ENCODE measurements at regions not wholly inside any gene's neighbourhood (a gene's known extent, or its start where the extent isn't known, plus 50 kb on each side); places are given as distances from the start of the nearest gene placed in this dataset.

DNA sequence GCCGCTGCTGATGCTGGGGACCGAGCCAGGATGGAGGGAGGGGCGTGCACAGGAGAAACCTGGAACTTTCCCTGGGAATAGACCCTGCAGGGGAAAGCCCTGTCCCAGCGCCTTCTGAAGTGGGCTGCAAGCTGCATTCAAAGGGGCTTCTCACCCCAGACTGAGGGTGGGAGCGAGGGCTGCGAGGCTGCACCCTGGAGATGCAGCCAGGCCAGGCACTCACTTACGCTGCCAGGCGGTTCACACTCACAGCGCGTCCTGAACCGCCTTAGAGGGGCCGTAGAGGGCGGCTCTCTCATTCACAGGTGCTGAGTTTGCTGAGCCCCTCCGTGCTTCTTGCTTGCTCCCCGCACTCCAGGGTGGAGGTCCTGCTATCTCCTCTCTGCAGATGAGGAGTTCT, 208.5 kb upstream of the C14orf180 start:
- no peaks in the 10 kb centered on the region for H3K79me2 ChIP-seq (ENCODE audit: control insufficient read depth, insufficient read depth, low read length)
- dilution Hi-C loops (cut with MboI; ENCODE audit: extremely low pct_ligation_motif_present, low sequenced_read_pairs), result no loop called here

DNA sequence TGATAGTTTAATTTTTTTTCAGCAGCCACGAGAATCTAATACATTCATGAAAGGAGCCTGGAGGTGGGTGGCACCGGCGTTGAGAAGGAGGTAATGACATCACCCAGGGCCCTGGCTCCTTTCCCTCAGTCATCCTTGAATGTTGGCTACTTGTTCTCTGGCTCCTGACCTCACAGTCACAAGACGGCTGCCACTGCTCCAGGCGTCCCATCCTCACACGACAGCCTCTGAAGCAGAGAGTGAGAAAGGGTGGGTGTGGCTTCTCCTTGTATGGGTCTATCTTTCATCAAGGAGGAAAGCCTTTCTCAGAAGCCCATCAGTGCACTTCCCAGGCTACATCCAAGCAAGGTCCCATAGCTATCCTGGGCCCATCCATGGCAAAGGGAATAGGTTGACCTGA, 207.6 kb upstream of the C14orf180 start:
- TF ChIP-seq, protein P1, sequence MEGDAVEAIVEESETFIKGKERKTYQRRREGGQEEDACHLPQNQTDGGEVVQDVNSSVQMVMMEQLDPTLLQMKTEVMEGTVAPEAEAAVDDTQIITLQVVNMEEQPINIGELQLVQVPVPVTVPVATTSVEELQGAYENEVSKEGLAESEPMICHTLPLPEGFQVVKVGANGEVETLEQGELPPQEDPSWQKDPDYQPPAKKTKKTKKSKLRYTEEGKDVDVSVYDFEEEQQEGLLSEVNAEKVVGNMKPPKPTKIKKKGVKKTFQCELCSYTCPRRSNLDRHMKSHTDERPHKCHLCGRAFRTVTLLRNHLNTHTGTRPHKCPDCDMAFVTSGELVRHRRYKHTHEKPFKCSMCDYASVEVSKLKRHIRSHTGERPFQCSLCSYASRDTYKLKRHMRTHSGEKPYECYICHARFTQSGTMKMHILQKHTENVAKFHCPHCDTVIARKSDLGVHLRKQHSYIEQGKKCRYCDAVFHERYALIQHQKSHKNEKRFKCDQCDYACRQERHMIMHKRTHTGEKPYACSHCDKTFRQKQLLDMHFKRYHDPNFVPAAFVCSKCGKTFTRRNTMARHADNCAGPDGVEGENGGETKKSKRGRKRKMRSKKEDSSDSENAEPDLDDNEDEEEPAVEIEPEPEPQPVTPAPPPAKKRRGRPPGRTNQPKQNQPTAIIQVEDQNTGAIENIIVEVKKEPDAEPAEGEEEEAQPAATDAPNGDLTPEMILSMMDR (optimal IDR thresholded peaks at IDR 0.05 in 1 of 3, IDR thresholded peaks at IDR 0.05 in 1 of 3, conservative IDR thresholded peaks at IDR 0.05 in 1 of 3; ENCODE audit: extremely low read depth in 1 of 3, insufficient read depth in 2 of 3, low read length in 3 of 3), result no peak

More for the DNA sequence above, 208.5 kb upstream of the C14orf180 start:
- no peaks in the 10 kb centered on the region for H4K20me1 ChIP-seq (ENCODE audit: control insufficient read depth, extremely low read depth, insufficient read depth, low read length)
- no peak overlapping the region for H3K4me3 ChIP-seq (ENCODE audit: control insufficient read depth in 2 of 3, extremely low read depth in 1 of 3, insufficient read depth in 2 of 3, low read depth in 1 of 3, low read length in 3 of 3)
- H3K27me3 ChIP-seq (ENCODE audit: control insufficient read depth, extremely low read depth, insufficient read depth, low read length), result no peaks in the 10 kb centered on the region
- FAIRE-seq, result no peak
- no peaks in the 10 kb centered on the region for H3K36me3 ChIP-seq (ENCODE audit: control insufficient read depth in 2 of 2, extremely low read depth in 1 of 2, insufficient read depth in 2 of 2, low read length in 2 of 2)
- TF ChIP-seq, protein P1 (optimal IDR thresholded peaks at IDR 0.05 in 1 of 3, IDR thresholded peaks at IDR 0.05 in 1 of 3, conservative IDR thresholded peaks at IDR 0.05 in 1 of 3; ENCODE audit: extremely low read depth in 1 of 3, insufficient read depth in 2 of 3, low read length in 3 of 3), result no peak
- no peak for TF ChIP-seq EZH2 (IDR thresholded peaks at IDR 0.05; ENCODE audit: low read length)
- no peak overlapping the region for H3K9ac ChIP-seq (ENCODE audit: control insufficient read depth, extremely low read depth, insufficient read depth, low read length)
- no peaks in the 10 kb centered on the region for H3K4me1 ChIP-seq (ENCODE audit: control insufficient read depth, extremely low read depth, insufficient read depth, low read length)
- no peak overlapping the region for H2AFZ ChIP-seq (ENCODE audit: control insufficient read depth, low read length)
- no peak overlapping the region for H3K4me2 ChIP-seq (ENCODE audit: control insufficient read depth, extremely low read depth, insufficient read depth, low read depth, low read length)
- H3K9me1 ChIP-seq (ENCODE audit: control insufficient read depth, extremely low read depth, insufficient read depth, low read length), result no peaks in the 10 kb centered on the region
- no peak overlapping the region for H3K27ac ChIP-seq (ENCODE audit: control insufficient read depth, insufficient read depth, low read length)
- no peak for DNase-seq (ENCODE audit: low read depth, low spot score)
- H3K9me3 ChIP-seq (ENCODE audit: control insufficient read depth, low read depth, low read length), result no peaks in the 10 kb centered on the region

More for the DNA sequence above, 207.6 kb upstream of the C14orf180 start:
- Histone ChIP-seq H3K27ac (ENCODE audit: control insufficient read depth, insufficient read depth, low read length) (no peak overlapping the region), H4K20me1 (ENCODE audit: control insufficient read depth, extremely low read depth, insufficient read depth, low read length) (no peaks in the 10 kb centered on the region), H3K79me2 (ENCODE audit: control insufficient read depth, insufficient read depth, low read length) (no peaks in the 10 kb centered on the region), H3K9me3 (ENCODE audit: control insufficient read depth, low read depth, low read length) (no peaks in the 10 kb centered on the region), H3K9me1 (ENCODE audit: control insufficient read depth, extremely low read depth, insufficient read depth, low read length) (no peaks in the 10 kb centered on the region), H3K4me2 (ENCODE audit: control insufficient read depth, extremely low read depth, insufficient read depth, low read depth, low read length) (no peak overlapping the region), H3K9ac (ENCODE audit: control insufficient read depth, extremely low read depth, insufficient read depth, low read length) (no peak overlapping the region), H3K36me3 (ENCODE audit: control insufficient read depth in 2 of 2, extremely low read depth in 1 of 2, insufficient read depth in 2 of 2, low read length in 2 of 2) (no peaks in the 10 kb centered on the region), H3K4me1 (ENCODE audit: control insufficient read depth, extremely low read depth, insufficient read depth, low read length) (no peaks in the 10 kb centered on the region), H2AFZ (ENCODE audit: control insufficient read depth, low read length) (no peak overlapping the region), H3K27me3 (ENCODE audit: control insufficient read depth, extremely low read depth, insufficient read depth, low read length) (no peaks in the 10 kb centered on the region), H3K4me3 (ENCODE audit: control insufficient read depth in 2 of 3, extremely low read depth in 1 of 3, insufficient read depth in 2 of 3, low read depth in 1 of 3, low read length in 3 of 3) (no peak overlapping the region)
- dilution Hi-C loops (cut with MboI; ENCODE audit: extremely low pct_ligation_motif_present, low sequenced_read_pairs), result no loop called here
- FAIRE-seq, result no peak
- DNase-seq (ENCODE audit: low read depth, low spot score), result no peak
